ENCODE measurements at regions not wholly inside any gene's neighbourhood (a gene's known extent, or its start where the extent isn't known, plus 50 kb on each side); places are given as distances from the start of the nearest gene placed in this dataset.
"Not testable (repeated sequence)": the region's sequence is repeated elsewhere in the genome, so short reads cannot be mapped to it uniquely, and the experiment has no call there.

GRCh38 chr7:153675131-153675530 is 377.1 kb upstream of the DPP6 start:
- no peaks in the 10 kb centered on the region for H3K36me3 ChIP-seq
- H3K4me3 ChIP-seq: no peak overlapping the region
- FAIRE-seq (no peak), ATAC-seq (no peak), DNase-seq (no peak)
- intact Hi-C loops (cut with DNase I): no loop called here
- no peaks in the 10 kb centered on the region for H3K9me3 ChIP-seq
- 33 to 38% methylated on average over 3 of the region's 3 CpGs for WGBS, 2 donors
- no peaks in the 10 kb centered on the region for H3K27me3 ChIP-seq
- H3K27ac ChIP-seq: no peak overlapping the region
- no peaks in the 10 kb centered on the region for H3K4me1 ChIP-seq
- TF ChIP-seq CTCF (IDR thresholded peaks at IDR 0.05): no peak

GRCh38 chr7:153682628-153683027 is 369.6 kb upstream of the DPP6 start:
- no peaks in the 10 kb centered on the region for H3K9me3 ChIP-seq
- FAIRE-seq (no peak), ATAC-seq (no peak), DNase-seq (no peak)
- no peaks in the 10 kb centered on the region for H3K27me3 ChIP-seq
- no peak overlapping the region for H3K27ac ChIP-seq
- H3K4me1 ChIP-seq: no peaks in the 10 kb centered on the region
- TF ChIP-seq CTCF (IDR thresholded peaks at IDR 0.05): no peak
- WGBS, 2 donors: 51 to 71% methylated on average over 3 of the region's 3 CpGs
- intact Hi-C loops (cut with DNase I): no loop called here
- no peaks in the 10 kb centered on the region for H3K36me3 ChIP-seq
- H3K4me3 ChIP-seq: no peak overlapping the region

- no peak for ATAC-seq
- H3K4me1 ChIP-seq: no peaks in the 10 kb centered on the region
- no peaks in the 10 kb centered on the region for H3K9me3 ChIP-seq
- H3K36me3 ChIP-seq: no peaks in the 10 kb centered on the region
- peak in 1 of 6 donors; percentile 8 for DNase-seq
- TF ChIP-seq CTCF (IDR thresholded peaks at IDR 0.05): no peak
- WGBS, 2 donors: 81 to 88% methylated on average over 12 of the region's 12 CpGs
- no peaks in the 10 kb centered on the region for H3K27me3 ChIP-seq
- FAIRE-seq: no peak
- intact Hi-C loops (cut with DNase I): no loop called here
- no peak overlapping the region for H3K27ac ChIP-seq
- H3K4me3 ChIP-seq: no peak overlapping the region
Measured at GRCh38 chr7:153696242-153696641, 356.0 kb upstream of the DPP6 start.

GRCh38 chr7:153698046-153698445 is 354.2 kb upstream of the DPP6 start:
- H3K9me3 ChIP-seq: no peaks in the 10 kb centered on the region
- TF ChIP-seq CTCF (IDR thresholded peaks at IDR 0.05): no peak
- no peaks in the 10 kb centered on the region for H3K27me3 ChIP-seq
- no peaks in the 10 kb centered on the region for H3K36me3 ChIP-seq
- H3K4me1 ChIP-seq: no peaks in the 10 kb centered on the region
- intact Hi-C loops (cut with DNase I): no loop called here
- WGBS, 2 donors: 58 to 61% methylated on average over 10 of the region's 10 CpGs
- H3K27ac ChIP-seq: no peak overlapping the region
- DNase-seq (no peak), FAIRE-seq (no peak), ATAC-seq (peak in 1 of 4 donors; percentile 60)
- no peak overlapping the region for H3K4me3 ChIP-seq

GRCh38 chr7:153701678-153702077 is 350.5 kb upstream of the DPP6 start:
- no peak for ATAC-seq
- Histone ChIP-seq H3K27ac (no peak overlapping the region), H3K9me3 (no peaks in the 10 kb centered on the region), H3K4me3 (no peak overlapping the region), H3K27me3 (no peaks in the 10 kb centered on the region), H3K4me1 (no peaks in the 10 kb centered on the region), H3K36me3 (no peaks in the 10 kb centered on the region)
- no peak for FAIRE-seq
- intact Hi-C loops (cut with DNase I): no loop called here
- TF ChIP-seq CTCF (IDR thresholded peaks at IDR 0.05): no peak
- DNase-seq: no peak

- ATAC-seq; H3K9me3 ChIP-seq; H3K36me3 ChIP-seq; FAIRE-seq; DNase-seq; H3K4me3 ChIP-seq; intact Hi-C loops (cut with DNase I); H3K4me1 ChIP-seq; H3K27ac ChIP-seq; H3K27me3 ChIP-seq: not testable (repeated sequence)
- WGBS, 2 donors: 49 to 50% methylated on average over 1 to 2 of the region's 2 CpGs
Measured at GRCh38 chr7:153723892-153724291, 328.3 kb upstream of the DPP6 start.

- peak in 1 of 6 donors; percentile 11 for DNase-seq
- intact Hi-C loops (cut with DNase I); ATAC-seq: not testable (repeated sequence)
Measured at GRCh38 chr7:153731504-153731903, 320.7 kb upstream of the DPP6 start.

GRCh38 chr7:153743434-153743833 is 308.8 kb upstream of the DPP6 start:
- H3K9me3 ChIP-seq; intact Hi-C loops (cut with DNase I); H3K36me3 ChIP-seq; H3K4me1 ChIP-seq; FAIRE-seq; H3K4me3 ChIP-seq; H3K27me3 ChIP-seq; ATAC-seq; H3K27ac ChIP-seq; DNase-seq: not testable (repeated sequence)
- 26 to 41% methylated on average over 2 of the region's 2 CpGs for WGBS, 2 donors

More at GRCh38 chr7:153731504-153731903, 320.7 kb upstream of the DPP6 start:
- not testable (repeated sequence) for H3K9me3 ChIP-seq, H3K4me1 ChIP-seq, H3K36me3 ChIP-seq, H3K27ac ChIP-seq, H3K4me3 ChIP-seq, FAIRE-seq, H3K27me3 ChIP-seq
- WGBS, 2 donors: 54 to 66% methylated on average over 5 to 7 of the region's 7 CpGs

All from pancreas (tissue), 10 donors.